ENCODE measurements at regions not wholly inside any gene's neighbourhood (a gene's known extent, or its start where the extent isn't known, plus 50 kb on each side); places are given as distances from the start of the nearest gene placed in this dataset.
"Not testable (repeated sequence)": the region's sequence is repeated elsewhere in the genome, so short reads cannot be mapped to it uniquely, and the experiment has no call there.

GRCh38 chr17:46442153-46442552, 70.1 kb upstream of the LRRC37A2 start:
- TF ChIP-seq ZNF232 (CRISPR knock-in tag; IDR thresholded peaks at IDR 0.05; ENCODE audit: borderline replicate concordance); KAT2B (IDR thresholded peaks at IDR 0.05; ENCODE audit: borderline replicate concordance, low read depth, low read length); CBFB (CRISPR knock-in tag; IDR thresholded peaks at IDR 0.05); POLR2A (IDR thresholded peaks at IDR 0.05; ENCODE audit: insufficient read depth in 1 of 2, low read depth in 2 of 2, low read length in 2 of 2); CTCF (CRISPR knock-in tag; IDR thresholded peaks at IDR 0.05); TFDP2 (CRISPR knock-in tag; IDR thresholded peaks at IDR 0.05): not testable (repeated sequence)

Measured in HepG2 (cell line).